Cardiac muscle cell (in vitro differentiated cells and primary cell): ENCODE measurements at regions not wholly inside any gene's neighbourhood (a gene's known extent, or its start where the extent isn't known, plus 50 kb on each side); places are given as distances from the start of the nearest gene placed in this dataset.

ENCODE experiments used
- DNase-seq, 2 donors: peaks; one replicate each; pipeline versions ENCODE4 v3.0.0 to v3.0.0-alpha.2; 2010 to 2017; ENCODE audit warnings: low read depth in 1 of 2, low spot score in 1 of 2
- H3K27ac ChIP-seq: fragments of 200-600 bp; sonication (generic); 2 replicates; pipeline ENCODE4 v1.5.1; 2016
- H3K27me3 ChIP-seq: fragments of 200-600 bp; sonication (generic); 2 replicates; pipeline ENCODE4 v1.6.0; 2016; ENCODE audit warnings: control low read depth
- H3K36me3 ChIP-seq: fragments of 200-600 bp; sonication (generic); 2 replicates; pipeline ENCODE4 v1.5.1; 2016; ENCODE audit warnings: control low read depth
- H3K4me1 ChIP-seq: fragments of 200-600 bp; sonication (generic); 2 replicates; pipeline ENCODE4 v1.8.1; 2017; ENCODE audit warnings: low read depth, mild to moderate bottlenecking, mixed run types
- H3K4me3 ChIP-seq: fragments of 200-600 bp; sonication (generic); 2 replicates; pipeline ENCODE4 v1.5.1; 2016; ENCODE audit warnings: mild to moderate bottlenecking
- H3K9me3 ChIP-seq: fragments of 200-600 bp; sonication (generic); 2 replicates; pipeline ENCODE4 v1.5.1; 2017; ENCODE audit warnings: low read depth, mild to moderate bottlenecking, control low read depth
- TF ChIP-seq, protein P1 (sequence below): IDR thresholded peaks from 2 replicates; pipeline ENCODE4 v1.5.1; 2012; ENCODE audit warnings: low read depth, mild to moderate bottlenecking, low read length

DNA sequence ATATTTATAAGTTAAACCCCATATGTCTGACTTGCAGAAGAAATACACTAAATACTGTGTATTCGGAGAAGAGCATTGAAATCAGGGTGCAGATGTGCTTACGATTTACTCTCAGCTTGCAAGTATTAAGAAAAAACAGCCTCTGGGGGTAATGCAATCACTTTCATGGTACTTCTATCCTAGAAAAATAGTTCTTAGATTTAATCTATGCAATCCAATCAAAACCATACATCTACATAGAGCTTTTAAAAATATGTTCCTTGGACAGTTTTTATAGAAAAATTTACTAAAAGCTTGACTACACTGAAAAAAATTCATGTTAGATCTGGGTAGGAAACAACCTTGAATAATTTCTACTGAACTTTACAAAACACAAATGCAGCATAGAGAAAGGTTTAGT lies 890.3 kb upstream of the ADGRL2 start:
- Histone ChIP-seq H3K27ac (no peak overlapping the region), H3K4me1 (peaks cover 6% of the 10 kb centered on the region), H3K4me3 (no peak overlapping the region), H3K36me3 (no peaks in the 10 kb centered on the region), H3K27me3 (no peaks in the 10 kb centered on the region), H3K9me3 (no peaks in the 10 kb centered on the region)
- TF ChIP-seq, protein P1, sequence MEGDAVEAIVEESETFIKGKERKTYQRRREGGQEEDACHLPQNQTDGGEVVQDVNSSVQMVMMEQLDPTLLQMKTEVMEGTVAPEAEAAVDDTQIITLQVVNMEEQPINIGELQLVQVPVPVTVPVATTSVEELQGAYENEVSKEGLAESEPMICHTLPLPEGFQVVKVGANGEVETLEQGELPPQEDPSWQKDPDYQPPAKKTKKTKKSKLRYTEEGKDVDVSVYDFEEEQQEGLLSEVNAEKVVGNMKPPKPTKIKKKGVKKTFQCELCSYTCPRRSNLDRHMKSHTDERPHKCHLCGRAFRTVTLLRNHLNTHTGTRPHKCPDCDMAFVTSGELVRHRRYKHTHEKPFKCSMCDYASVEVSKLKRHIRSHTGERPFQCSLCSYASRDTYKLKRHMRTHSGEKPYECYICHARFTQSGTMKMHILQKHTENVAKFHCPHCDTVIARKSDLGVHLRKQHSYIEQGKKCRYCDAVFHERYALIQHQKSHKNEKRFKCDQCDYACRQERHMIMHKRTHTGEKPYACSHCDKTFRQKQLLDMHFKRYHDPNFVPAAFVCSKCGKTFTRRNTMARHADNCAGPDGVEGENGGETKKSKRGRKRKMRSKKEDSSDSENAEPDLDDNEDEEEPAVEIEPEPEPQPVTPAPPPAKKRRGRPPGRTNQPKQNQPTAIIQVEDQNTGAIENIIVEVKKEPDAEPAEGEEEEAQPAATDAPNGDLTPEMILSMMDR: no peak
- DNase-seq: no peak

GRCh38 chr1:80909172-80909784 lies 891.5 kb upstream of the ADGRL2 start:
- TF ChIP-seq, protein P1: no peak
- no peak for DNase-seq
- no peak overlapping the region for H3K4me3 ChIP-seq
- H3K36me3 ChIP-seq: no peaks in the 10 kb centered on the region
- no peak overlapping the region for H3K27ac ChIP-seq
- no peaks in the 10 kb centered on the region for H3K27me3 ChIP-seq
- no peaks in the 10 kb centered on the region for H3K9me3 ChIP-seq
- peaks cover 6% of the 10 kb centered on the region for H3K4me1 ChIP-seq

- Histone ChIP-seq H3K27me3 (no peaks in the 10 kb centered on the region), H3K9me3 (no peaks in the 10 kb centered on the region), H3K27ac (no peak overlapping the region), H3K4me3 (no peak overlapping the region), H3K4me1 (peaks cover 14% of the 10 kb centered on the region), H3K36me3 (no peaks in the 10 kb centered on the region)
- TF ChIP-seq, protein P1: no peak
- DNase-seq: no peak
Observed at GRCh38 chr1:80896781-80897356, 903.9 kb upstream of the ADGRL2 start.

DNA sequence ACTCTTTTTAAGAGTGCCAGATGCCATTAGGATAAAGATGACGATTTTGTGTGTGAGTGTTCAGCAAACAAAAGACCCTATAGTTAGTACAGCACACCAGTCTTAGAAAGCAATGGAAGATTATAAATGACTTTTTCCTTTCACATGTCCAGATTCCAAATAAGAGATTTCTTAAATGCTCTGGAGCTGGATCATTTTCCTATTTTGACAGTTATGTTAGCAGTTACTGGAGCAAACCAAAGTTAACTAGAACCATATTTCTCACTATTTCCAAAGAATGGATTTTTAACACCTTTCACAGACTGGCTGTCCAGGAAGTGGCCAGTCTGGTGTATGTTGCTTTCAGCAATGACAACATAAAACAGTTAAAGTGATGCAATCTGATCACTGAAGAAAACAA lies 905.8 kb upstream of the ADGRL2 start:
- DNase-seq: peak in 1 of 2 donors; percentile 22
- H3K4me1 ChIP-seq: peaks cover 14% of the 10 kb centered on the region
- H3K27me3 ChIP-seq: no peaks in the 10 kb centered on the region
- H3K36me3 ChIP-seq: no peaks in the 10 kb centered on the region
- H3K9me3 ChIP-seq: no peaks in the 10 kb centered on the region
- TF ChIP-seq, protein P1: no peak
- no peak overlapping the region for H3K4me3 ChIP-seq
- no peak overlapping the region for H3K27ac ChIP-seq

- Histone ChIP-seq H3K27ac (peak overlapping the region; percentile 47), H3K27me3 (no peaks in the 10 kb centered on the region)
Observed at GRCh38 chr1:80893115-80893514, 907.6 kb upstream of the ADGRL2 start.

More at GRCh38 chr1:80893115-80893514, 907.6 kb upstream of the ADGRL2 start:
- TF ChIP-seq, protein P1: no peak
- Histone ChIP-seq H3K9me3 (no peaks in the 10 kb centered on the region), H3K36me3 (no peaks in the 10 kb centered on the region), H3K4me1 (peaks cover 14% of the 10 kb centered on the region), H3K4me3 (no peak overlapping the region)
- peak; percentile 4 to 69 for DNase-seq
